H1 (cell line): ENCODE measurements at regions not wholly inside any gene's neighbourhood (a gene's known extent, or its start where the extent isn't known, plus 50 kb on each side); places are given as distances from the start of the nearest gene placed in this dataset.

Experiments
- CBX8 ChIP-seq: fragments of 300-800, 300-1000 bp; sonication (generic); IDR thresholded peaks from 2 replicates; pipeline ENCODE4 v1.7.1; 2016; ENCODE audit warnings: low read depth, low read length, borderline replicate concordance
- E2F6 ChIP-seq: IDR thresholded peaks from 2 replicates; pipeline ENCODE4 v1.6.1; 2012; ENCODE audit warnings: inconsistent platforms
- SP4 ChIP-seq: IDR thresholded peaks from 2 replicates; pipeline ENCODE4 v1.6.1; 2012; ENCODE audit warnings: low read length, inconsistent platforms
- TBP ChIP-seq: IDR thresholded peaks from 2 replicates; pipeline ENCODE4 v1.6.1; 2011; ENCODE audit warnings: low read depth, low read length, improper control_type of control experiment

GRCh38 chr10:8661886-8662285, 607.4 kb downstream of the GATA3 start (continued):
- no peak for TF ChIP-seq CBX8
- no peak for TF ChIP-seq E2F6
- TF ChIP-seq TBP: no peak
- no peak for TF ChIP-seq SP4
